GM23338 (cell line): ENCODE measurements at regions not wholly inside any gene's neighbourhood (a gene's known extent, or its start where the extent isn't known, plus 50 kb on each side); places are given as distances from the start of the nearest gene placed in this dataset.

Experiments
- ATAC-seq: fragments of 200-7000 bp; cut with Tn5 transposase; 3 replicates; pipeline ENCODE4 v1.9.1; 2020
- DNase-seq: peaks from one replicate; pipeline ENCODE4 v3.0.0-alpha.2; 2015; ENCODE audit warnings: low spot score
- H2AFZ ChIP-seq: fragments of 200-600 bp; sonication (generic); 2 replicates; pipeline ENCODE4 v1.8.0; 2016; ENCODE audit warnings: antibody characterized with exemption, mild to moderate bottlenecking, moderate library complexity
- H3F3A ChIP-seq: fragments of 200-600 bp; sonication (generic); replicated peaks from 2 replicates; pipeline ENCODE4 v1.8.0; 2017; ENCODE audit warnings: antibody characterized with exemption, mixed run types, low read depth
- H3K27ac ChIP-seq: fragments of 200-600 bp; sonication (generic); 2 replicates; pipeline ENCODE4 v1.6.1; 2016; ENCODE audit warnings: low read depth
- H3K27me3 ChIP-seq: fragments of 200-600 bp; sonication (generic); 2 replicates; pipeline ENCODE4 v1.8.0; 2016; ENCODE audit warnings: mild to moderate bottlenecking, mixed run types, moderate library complexity; ENCODE audit not compliant: insufficient read depth
- H3K36me3 ChIP-seq: fragments of 200-600 bp; sonication (generic); 2 replicates; pipeline ENCODE4 v1.8.0; 2016; ENCODE audit warnings: mild to moderate bottlenecking; ENCODE audit not compliant: insufficient read depth
- H3K4me1 ChIP-seq: fragments of 200-600 bp; sonication (generic); 2 replicates; pipeline ENCODE4 v1.8.0; 2016; ENCODE audit warnings: mild to moderate bottlenecking, moderate library complexity; ENCODE audit not compliant: insufficient read depth
- H3K4me2 ChIP-seq: fragments of 200-600 bp; sonication (generic); 2 replicates; pipeline ENCODE4 v1.7.1; 2017; ENCODE audit warnings: mixed run types
- H3K4me3 ChIP-seq: fragments of 200-600 bp; sonication (generic); 2 replicates; pipeline ENCODE4 v1.6.1; 2016; ENCODE audit warnings: mixed run types
- H3K79me2 ChIP-seq: fragments of 200-600 bp; sonication (generic); replicated peaks from 2 replicates; pipeline ENCODE4 v1.8.0; 2017; ENCODE audit warnings: mild to moderate bottlenecking; ENCODE audit not compliant: insufficient read depth
- H3K9me2 ChIP-seq: fragments of 200-600 bp; sonication (generic); 2 replicates; pipeline ENCODE4 v1.8.0; 2017; ENCODE audit not compliant: insufficient read depth
- H4K20me1 ChIP-seq: fragments of 200-600 bp; sonication (generic); replicated peaks from 2 replicates; pipeline ENCODE4 v1.8.0; 2017; ENCODE audit warnings: mild to moderate bottlenecking; ENCODE audit not compliant: insufficient read depth
- H3K27ac Mint-ChIP-seq: 2 replicates; pipeline ENCODE4 v1.8.0; 2020; ENCODE audit warnings: inconsistent platforms, mild to moderate bottlenecking, moderate library complexity, mixed read lengths
- H3K27me3 Mint-ChIP-seq: 3 replicates; pipeline ENCODE4 v1.8.0; 2022; ENCODE audit warnings: low read depth, mild to moderate bottlenecking, moderate library complexity, mixed read lengths, inconsistent platforms; ENCODE audit not compliant: insufficient read depth, poor library complexity
- H3K36me3 Mint-ChIP-seq: 3 replicates; pipeline ENCODE4 v1.8.0; 2021; ENCODE audit warnings: low read depth, mild to moderate bottlenecking, inconsistent platforms, moderate library complexity, mixed read lengths
- H3K4me1 Mint-ChIP-seq: 3 replicates; pipeline ENCODE4 v1.8.0; 2020; ENCODE audit warnings: mild to moderate bottlenecking, inconsistent platforms, mixed read lengths
- H3K4me3 Mint-ChIP-seq: 3 replicates; pipeline ENCODE4 v1.8.0; 2021; ENCODE audit warnings: moderate library complexity, mild to moderate bottlenecking, inconsistent platforms, mixed read lengths
- H3K9me3 Mint-ChIP-seq: 3 replicates; pipeline ENCODE4 v1.8.0; 2020; ENCODE audit warnings: moderate library complexity, mild to moderate bottlenecking, inconsistent platforms, mixed read lengths
- CREB1 ChIP-seq: fragments of 250-450 bp; sonication (Bioruptor Pico); IDR thresholded peaks from 2 replicates; pipeline ENCODE4 v1.5.0; 2020; ENCODE audit warnings: low read depth, mild to moderate bottlenecking, moderate library complexity
- EZH2 ChIP-seq: fragments of 200-600 bp; sonication (generic); IDR thresholded peaks from one replicate; pipeline ENCODE4 v1.8.0; 2017; ENCODE audit warnings: antibody characterized with exemption, mild to moderate bottlenecking, low read depth; ENCODE audit not compliant: unreplicated experiment
- EZH2phosphoT487 ChIP-seq: fragments of 200-600 bp; sonication (generic); IDR thresholded peaks from one replicate; pipeline ENCODE4 v1.8.1; 2018; ENCODE audit warnings: antibody characterized with exemption; ENCODE audit not compliant: unreplicated experiment
- JUNB ChIP-seq: IDR thresholded peaks from one replicate; pipeline ENCODE4 v1.6.1; 2016; ENCODE audit warnings: antibody characterized with exemption; ENCODE audit not compliant: unreplicated experiment
- NANOG ChIP-seq: IDR thresholded peaks from 2 replicates; pipeline ENCODE4 v1.6.1; 2016; ENCODE audit warnings: antibody characterized with exemption, borderline replicate concordance
- POLR2AphosphoS5 ChIP-seq: IDR thresholded peaks from 2 replicates; pipeline ENCODE4 v1.6.1; 2016; ENCODE audit warnings: antibody characterized with exemption, low read depth
- STAT1 ChIP-seq: IDR thresholded peaks from one replicate; pipeline ENCODE4 v1.6.1; 2016; ENCODE audit warnings: antibody characterized with exemption; ENCODE audit not compliant: unreplicated experiment
- ZNF114 ChIP-seq: fragments of 250-450 bp; sonication (Bioruptor Pico); IDR thresholded peaks from 2 replicates; pipeline ENCODE4 v1.5.0; 2020; ENCODE audit warnings: mild to moderate bottlenecking, moderate library complexity
- ZNF331 ChIP-seq: fragments of 250-450 bp; sonication (Bioruptor Pico); IDR thresholded peaks from 2 replicates; pipeline ENCODE4 v1.5.0; 2020; ENCODE audit warnings: low read depth, mild to moderate bottlenecking, moderate library complexity
- TF ChIP-seq, protein P1 (sequence below): fragments of 250-450 bp; sonication (Bioruptor Pico); IDR thresholded peaks from 2 replicates; pipeline ENCODE4 v1.5.0; 2020; ENCODE audit warnings: mild to moderate bottlenecking, moderate library complexity
- TF ChIP-seq, protein P2 (sequence below): IDR thresholded peaks from one replicate; pipeline ENCODE4 v1.6.1; 2018; ENCODE audit warnings: antibody characterized with exemption; ENCODE audit not compliant: unreplicated experiment
- TF ChIP-seq, protein P3 (sequence below): IDR thresholded peaks from 2 replicates; pipeline ENCODE4 v1.6.1; 2016; ENCODE audit warnings: antibody characterized with exemption
- TF ChIP-seq, protein P4 (sequence below), 2 experiments: fragments of 200-600 bp in 1 of 2; sonication (generic) in 1 of 2; conservative IDR thresholded peaks; 2 replicates each; pipeline versions ENCODE4 v1.5.1 to v1.6.1; 2016 to 2017; ENCODE audit warnings: antibody characterized with exemption in 2 of 2, low read depth in 2 of 2, mild to moderate bottlenecking in 2 of 2, moderate library complexity in 1 of 2

DNA sequence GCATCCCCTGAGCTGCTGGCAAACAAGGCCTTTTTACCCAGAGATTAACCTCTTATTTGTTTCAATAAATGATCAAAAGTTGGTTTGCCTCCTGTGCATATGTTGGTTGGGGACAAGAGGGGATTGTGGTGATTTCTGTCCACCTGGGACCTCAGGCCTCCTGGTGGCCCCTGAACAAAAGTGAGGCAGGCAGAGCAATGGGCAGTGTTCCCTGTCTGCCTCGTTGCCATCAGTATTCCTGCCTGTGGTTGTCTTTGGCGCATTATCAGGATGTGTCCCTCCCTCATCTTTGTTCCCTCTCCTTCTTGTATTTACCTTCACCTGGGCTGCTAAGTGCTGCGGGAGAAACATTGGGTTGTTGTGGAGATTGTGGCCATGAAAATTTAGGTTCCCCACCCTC, 65.3 kb upstream of the DRD5 start:
- H3K27me3 Mint-ChIP-seq, result peaks cover 8% of the 10 kb centered on the region
- Histone ChIP-seq H2AFZ (no peak overlapping the region), H4K20me1 (no peaks in the 10 kb centered on the region), H3K4me2 (no peak overlapping the region), H3K4me3 (no peak overlapping the region), H3K9me2 (no peaks in the 10 kb centered on the region), H3K27me3 (no peaks in the 10 kb centered on the region), H3K36me3 (no peaks in the 10 kb centered on the region), H3F3A (no peaks in the 10 kb centered on the region), H3K27ac (no peak overlapping the region), H3K79me2 (no peaks in the 10 kb centered on the region), H3K4me1 (no peaks in the 10 kb centered on the region)
- peaks cover 2% of the 10 kb centered on the region; the same call in 2 of the 3 replicates for H3K4me1 Mint-ChIP-seq
- TF ChIP-seq CREB1 (CRISPR knock-in tag), result no peak
- TF ChIP-seq, protein P1, sequence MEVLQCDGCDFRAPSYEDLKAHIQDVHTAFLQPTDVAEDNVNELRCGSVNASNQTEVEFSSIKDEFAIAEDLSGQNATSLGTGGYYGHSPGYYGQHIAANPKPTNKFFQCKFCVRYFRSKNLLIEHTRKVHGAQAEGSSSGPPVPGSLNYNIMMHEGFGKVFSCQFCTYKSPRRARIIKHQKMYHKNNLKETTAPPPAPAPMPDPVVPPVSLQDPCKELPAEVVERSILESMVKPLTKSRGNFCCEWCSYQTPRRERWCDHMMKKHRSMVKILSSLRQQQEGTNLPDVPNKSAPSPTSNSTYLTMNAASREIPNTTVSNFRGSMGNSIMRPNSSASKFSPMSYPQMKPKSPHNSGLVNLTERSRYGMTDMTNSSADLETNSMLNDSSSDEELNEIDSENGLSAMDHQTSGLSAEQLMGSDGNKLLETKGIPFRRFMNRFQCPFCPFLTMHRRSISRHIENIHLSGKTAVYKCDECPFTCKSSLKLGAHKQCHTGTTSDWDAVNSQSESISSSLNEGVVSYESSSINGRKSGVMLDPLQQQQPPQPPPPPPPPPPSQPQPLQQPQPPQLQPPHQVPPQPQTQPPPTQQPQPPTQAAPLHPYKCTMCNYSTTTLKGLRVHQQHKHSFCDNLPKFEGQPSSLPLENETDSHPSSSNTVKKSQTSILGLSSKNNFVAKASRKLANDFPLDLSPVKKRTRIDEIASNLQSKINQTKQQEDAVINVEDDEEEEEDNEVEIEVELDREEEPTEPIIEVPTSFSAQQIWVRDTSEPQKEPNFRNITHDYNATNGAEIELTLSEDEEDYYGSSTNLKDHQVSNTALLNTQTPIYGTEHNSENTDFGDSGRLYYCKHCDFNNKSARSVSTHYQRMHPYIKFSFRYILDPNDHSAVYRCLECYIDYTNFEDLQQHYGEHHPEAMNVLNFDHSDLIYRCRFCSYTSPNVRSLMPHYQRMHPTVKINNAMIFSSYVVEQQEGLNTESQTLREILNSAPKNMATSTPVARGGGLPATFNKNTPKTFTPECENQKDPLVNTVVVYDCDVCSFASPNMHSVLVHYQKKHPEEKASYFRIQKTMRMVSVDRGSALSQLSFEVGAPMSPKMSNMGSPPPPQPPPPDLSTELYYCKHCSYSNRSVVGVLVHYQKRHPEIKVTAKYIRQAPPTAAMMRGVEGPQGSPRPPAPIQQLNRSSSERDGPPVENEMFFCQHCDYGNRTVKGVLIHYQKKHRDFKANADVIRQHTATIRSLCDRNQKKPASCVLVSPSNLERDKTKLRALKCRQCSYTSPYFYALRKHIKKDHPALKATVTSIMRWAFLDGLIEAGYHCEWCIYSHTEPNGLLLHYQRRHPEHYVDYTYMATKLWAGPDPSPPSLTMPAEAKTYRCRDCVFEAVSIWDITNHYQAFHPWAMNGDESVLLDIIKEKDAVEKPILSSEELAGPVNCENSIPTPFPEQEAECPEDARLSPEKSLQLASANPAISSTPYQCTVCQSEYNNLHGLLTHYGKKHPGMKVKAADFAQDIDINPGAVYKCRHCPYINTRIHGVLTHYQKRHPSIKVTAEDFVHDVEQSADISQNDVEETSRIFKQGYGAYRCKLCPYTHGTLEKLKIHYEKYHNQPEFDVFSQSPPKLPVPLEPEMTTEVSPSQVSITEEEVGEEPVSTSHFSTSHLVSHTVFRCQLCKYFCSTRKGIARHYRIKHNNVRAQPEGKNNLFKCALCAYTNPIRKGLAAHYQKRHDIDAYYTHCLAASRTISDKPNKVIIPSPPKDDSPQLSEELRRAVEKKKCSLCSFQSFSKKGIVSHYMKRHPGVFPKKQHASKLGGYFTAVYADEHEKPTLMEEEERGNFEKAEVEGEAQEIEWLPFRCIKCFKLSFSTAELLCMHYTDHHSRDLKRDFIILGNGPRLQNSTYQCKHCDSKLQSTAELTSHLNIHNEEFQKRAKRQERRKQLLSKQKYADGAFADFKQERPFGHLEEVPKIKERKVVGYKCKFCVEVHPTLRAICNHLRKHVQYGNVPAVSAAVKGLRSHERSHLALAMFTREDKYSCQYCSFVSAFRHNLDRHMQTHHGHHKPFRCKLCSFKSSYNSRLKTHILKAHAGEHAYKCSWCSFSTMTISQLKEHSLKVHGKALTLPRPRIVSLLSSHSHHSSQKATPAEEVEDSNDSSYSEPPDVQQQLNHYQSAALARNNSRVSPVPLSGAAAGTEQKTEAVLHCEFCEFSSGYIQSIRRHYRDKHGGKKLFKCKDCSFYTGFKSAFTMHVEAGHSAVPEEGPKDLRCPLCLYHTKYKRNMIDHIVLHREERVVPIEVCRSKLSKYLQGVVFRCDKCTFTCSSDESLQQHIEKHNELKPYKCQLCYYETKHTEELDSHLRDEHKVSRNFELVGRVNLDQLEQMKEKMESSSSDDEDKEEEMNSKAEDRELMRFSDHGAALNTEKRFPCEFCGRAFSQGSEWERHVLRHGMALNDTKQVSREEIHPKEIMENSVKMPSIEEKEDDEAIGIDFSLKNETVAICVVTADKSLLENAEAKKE (CRISPR knock-in tag), result no peak
- TF ChIP-seq EZH2, result no peak
- TF ChIP-seq JUNB, result no peak
- TF ChIP-seq, protein P2, sequence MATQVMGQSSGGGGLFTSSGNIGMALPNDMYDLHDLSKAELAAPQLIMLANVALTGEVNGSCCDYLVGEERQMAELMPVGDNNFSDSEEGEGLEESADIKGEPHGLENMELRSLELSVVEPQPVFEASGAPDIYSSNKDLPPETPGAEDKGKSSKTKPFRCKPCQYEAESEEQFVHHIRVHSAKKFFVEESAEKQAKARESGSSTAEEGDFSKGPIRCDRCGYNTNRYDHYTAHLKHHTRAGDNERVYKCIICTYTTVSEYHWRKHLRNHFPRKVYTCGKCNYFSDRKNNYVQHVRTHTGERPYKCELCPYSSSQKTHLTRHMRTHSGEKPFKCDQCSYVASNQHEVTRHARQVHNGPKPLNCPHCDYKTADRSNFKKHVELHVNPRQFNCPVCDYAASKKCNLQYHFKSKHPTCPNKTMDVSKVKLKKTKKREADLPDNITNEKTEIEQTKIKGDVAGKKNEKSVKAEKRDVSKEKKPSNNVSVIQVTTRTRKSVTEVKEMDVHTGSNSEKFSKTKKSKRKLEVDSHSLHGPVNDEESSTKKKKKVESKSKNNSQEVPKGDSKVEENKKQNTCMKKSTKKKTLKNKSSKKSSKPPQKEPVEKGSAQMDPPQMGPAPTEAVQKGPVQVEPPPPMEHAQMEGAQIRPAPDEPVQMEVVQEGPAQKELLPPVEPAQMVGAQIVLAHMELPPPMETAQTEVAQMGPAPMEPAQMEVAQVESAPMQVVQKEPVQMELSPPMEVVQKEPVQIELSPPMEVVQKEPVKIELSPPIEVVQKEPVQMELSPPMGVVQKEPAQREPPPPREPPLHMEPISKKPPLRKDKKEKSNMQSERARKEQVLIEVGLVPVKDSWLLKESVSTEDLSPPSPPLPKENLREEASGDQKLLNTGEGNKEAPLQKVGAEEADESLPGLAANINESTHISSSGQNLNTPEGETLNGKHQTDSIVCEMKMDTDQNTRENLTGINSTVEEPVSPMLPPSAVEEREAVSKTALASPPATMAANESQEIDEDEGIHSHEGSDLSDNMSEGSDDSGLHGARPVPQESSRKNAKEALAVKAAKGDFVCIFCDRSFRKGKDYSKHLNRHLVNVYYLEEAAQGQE, result no peak
- TF ChIP-seq, protein P3, sequence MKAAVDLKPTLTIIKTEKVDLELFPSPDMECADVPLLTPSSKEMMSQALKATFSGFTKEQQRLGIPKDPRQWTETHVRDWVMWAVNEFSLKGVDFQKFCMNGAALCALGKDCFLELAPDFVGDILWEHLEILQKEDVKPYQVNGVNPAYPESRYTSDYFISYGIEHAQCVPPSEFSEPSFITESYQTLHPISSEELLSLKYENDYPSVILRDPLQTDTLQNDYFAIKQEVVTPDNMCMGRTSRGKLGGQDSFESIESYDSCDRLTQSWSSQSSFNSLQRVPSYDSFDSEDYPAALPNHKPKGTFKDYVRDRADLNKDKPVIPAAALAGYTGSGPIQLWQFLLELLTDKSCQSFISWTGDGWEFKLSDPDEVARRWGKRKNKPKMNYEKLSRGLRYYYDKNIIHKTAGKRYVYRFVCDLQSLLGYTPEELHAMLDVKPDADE, result no peak
- TF ChIP-seq EZH2phosphoT487, result no peak
- TF ChIP-seq NANOG, result no peak
- TF ChIP-seq POLR2AphosphoS5, result no peak
- no peak for TF ChIP-seq ZNF114
- TF ChIP-seq STAT1, result no peak
- no peak for TF ChIP-seq ZNF331 (CRISPR knock-in tag)
- TF ChIP-seq, protein P4, sequence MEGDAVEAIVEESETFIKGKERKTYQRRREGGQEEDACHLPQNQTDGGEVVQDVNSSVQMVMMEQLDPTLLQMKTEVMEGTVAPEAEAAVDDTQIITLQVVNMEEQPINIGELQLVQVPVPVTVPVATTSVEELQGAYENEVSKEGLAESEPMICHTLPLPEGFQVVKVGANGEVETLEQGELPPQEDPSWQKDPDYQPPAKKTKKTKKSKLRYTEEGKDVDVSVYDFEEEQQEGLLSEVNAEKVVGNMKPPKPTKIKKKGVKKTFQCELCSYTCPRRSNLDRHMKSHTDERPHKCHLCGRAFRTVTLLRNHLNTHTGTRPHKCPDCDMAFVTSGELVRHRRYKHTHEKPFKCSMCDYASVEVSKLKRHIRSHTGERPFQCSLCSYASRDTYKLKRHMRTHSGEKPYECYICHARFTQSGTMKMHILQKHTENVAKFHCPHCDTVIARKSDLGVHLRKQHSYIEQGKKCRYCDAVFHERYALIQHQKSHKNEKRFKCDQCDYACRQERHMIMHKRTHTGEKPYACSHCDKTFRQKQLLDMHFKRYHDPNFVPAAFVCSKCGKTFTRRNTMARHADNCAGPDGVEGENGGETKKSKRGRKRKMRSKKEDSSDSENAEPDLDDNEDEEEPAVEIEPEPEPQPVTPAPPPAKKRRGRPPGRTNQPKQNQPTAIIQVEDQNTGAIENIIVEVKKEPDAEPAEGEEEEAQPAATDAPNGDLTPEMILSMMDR (conservative IDR thresholded peaks at IDR 0.05; ENCODE audit: low read depth in 2 of 2), result no peak
- H3K36me3 Mint-ChIP-seq, result no peaks in the 10 kb centered on the region
- no peak overlapping the region for H3K4me3 Mint-ChIP-seq
- no peak for DNase-seq
- ATAC-seq, result no peak
- H3K27ac Mint-ChIP-seq, result no peak overlapping the region
- H3K9me3 Mint-ChIP-seq, result no peaks in the 10 kb centered on the region; the same call in 2 of the 3 replicates
